Fibroblast of villous mesenchyme (primary cell): ENCODE measurements at regions not wholly inside any gene's neighbourhood (a gene's known extent, or its start where the extent isn't known, plus 50 kb on each side); places are given as distances from the start of the nearest gene placed in this dataset.

ENCODE experiments used
- DNase-seq: peaks from one replicate; pipeline ENCODE4 v3.0.0-alpha.2; 2010; ENCODE audit warnings: low read depth
- H3K4me3 ChIP-seq: 2 replicates; pipeline ENCODE4 v1.5.1; 2011; ENCODE audit warnings: low read depth, mild to moderate bottlenecking, low read length
- CTCF ChIP-seq: IDR thresholded peaks from 2 replicates; pipeline ENCODE4 v1.5.1; 2012; ENCODE audit warnings: low read depth, mild to moderate bottlenecking, low read length; ENCODE audit not compliant: insufficient read depth

- H3K4me3 ChIP-seq: no peak overlapping the region
- no peak for TF ChIP-seq CTCF
- no peak for DNase-seq
These were observed 763.1 kb upstream of the SLITRK1 start for GRCh38 chr13:84645196-84646012.

- no peak for TF ChIP-seq CTCF
- H3K4me3 ChIP-seq: no peak overlapping the region
- DNase-seq: no peak
These were observed 759.2 kb upstream of the SLITRK1 start for GRCh38 chr13:84641491-84641890.

- H3K4me3 ChIP-seq: no peak overlapping the region
- TF ChIP-seq CTCF: no peak
- no peak for DNase-seq
These were observed 758.4 kb upstream of the SLITRK1 start for GRCh38 chr13:84640691-84641090.

- no peak overlapping the region for H3K4me3 ChIP-seq
- no peak for TF ChIP-seq CTCF
- no peak for DNase-seq
These were observed 748.2 kb upstream of the SLITRK1 start for GRCh38 chr13:84630476-84630875.

GRCh38 chr13:84616864-84617263 lies 734.6 kb upstream of the SLITRK1 start:
- TF ChIP-seq CTCF: no peak
- DNase-seq: no peak
- no peak overlapping the region for H3K4me3 ChIP-seq

- no peak for TF ChIP-seq CTCF
These were observed 727.4 kb upstream of the SLITRK1 start for GRCh38 chr13:84609716-84610115.

More at GRCh38 chr13:84609716-84610115, 727.4 kb upstream of the SLITRK1 start:
- DNase-seq: no peak
- no peak overlapping the region for H3K4me3 ChIP-seq
